GM23338 (cell line): ENCODE measurements at regions not wholly inside any gene's neighbourhood (a gene's known extent, or its start where the extent isn't known, plus 50 kb on each side); places are given as distances from the start of the nearest gene placed in this dataset.
A peak's percentile ranks its signal among the peaks of the same experiment; 100 is the strongest.

Source experiments
- ATAC-seq: fragments of 200-7000 bp; cut with Tn5 transposase; 3 replicates; pipeline ENCODE4 v1.9.1; 2020
- DNase-seq: peaks from one replicate; pipeline ENCODE4 v3.0.0-alpha.2; 2015; ENCODE audit warnings: low spot score
- H2AFZ ChIP-seq: fragments of 200-600 bp; sonication (generic); 2 replicates; pipeline ENCODE4 v1.8.0; 2016; ENCODE audit warnings: antibody characterized with exemption, mild to moderate bottlenecking, moderate library complexity
- H3F3A ChIP-seq: fragments of 200-600 bp; sonication (generic); replicated peaks from 2 replicates; pipeline ENCODE4 v1.8.0; 2017; ENCODE audit warnings: antibody characterized with exemption, mixed run types, low read depth
- H3K27ac ChIP-seq: fragments of 200-600 bp; sonication (generic); 2 replicates; pipeline ENCODE4 v1.6.1; 2016; ENCODE audit warnings: low read depth
- H3K27me3 ChIP-seq: fragments of 200-600 bp; sonication (generic); 2 replicates; pipeline ENCODE4 v1.8.0; 2016; ENCODE audit warnings: mild to moderate bottlenecking, mixed run types, moderate library complexity; ENCODE audit not compliant: insufficient read depth
- H3K36me3 ChIP-seq: fragments of 200-600 bp; sonication (generic); 2 replicates; pipeline ENCODE4 v1.8.0; 2016; ENCODE audit warnings: mild to moderate bottlenecking; ENCODE audit not compliant: insufficient read depth
- H3K4me1 ChIP-seq: fragments of 200-600 bp; sonication (generic); 2 replicates; pipeline ENCODE4 v1.8.0; 2016; ENCODE audit warnings: mild to moderate bottlenecking, moderate library complexity; ENCODE audit not compliant: insufficient read depth
- H3K4me2 ChIP-seq: fragments of 200-600 bp; sonication (generic); 2 replicates; pipeline ENCODE4 v1.7.1; 2017; ENCODE audit warnings: mixed run types
- H3K4me3 ChIP-seq: fragments of 200-600 bp; sonication (generic); 2 replicates; pipeline ENCODE4 v1.6.1; 2016; ENCODE audit warnings: mixed run types
- H3K79me2 ChIP-seq: fragments of 200-600 bp; sonication (generic); replicated peaks from 2 replicates; pipeline ENCODE4 v1.8.0; 2017; ENCODE audit warnings: mild to moderate bottlenecking; ENCODE audit not compliant: insufficient read depth
- H3K9me2 ChIP-seq: fragments of 200-600 bp; sonication (generic); 2 replicates; pipeline ENCODE4 v1.8.0; 2017; ENCODE audit not compliant: insufficient read depth
- H4K20me1 ChIP-seq: fragments of 200-600 bp; sonication (generic); replicated peaks from 2 replicates; pipeline ENCODE4 v1.8.0; 2017; ENCODE audit warnings: mild to moderate bottlenecking; ENCODE audit not compliant: insufficient read depth
- H3K27ac Mint-ChIP-seq: 2 replicates; pipeline ENCODE4 v1.8.0; 2020; ENCODE audit warnings: inconsistent platforms, mild to moderate bottlenecking, moderate library complexity, mixed read lengths
- H3K27me3 Mint-ChIP-seq: 3 replicates; pipeline ENCODE4 v1.8.0; 2022; ENCODE audit warnings: low read depth, mild to moderate bottlenecking, moderate library complexity, mixed read lengths, inconsistent platforms; ENCODE audit not compliant: insufficient read depth, poor library complexity
- H3K36me3 Mint-ChIP-seq: 3 replicates; pipeline ENCODE4 v1.8.0; 2021; ENCODE audit warnings: low read depth, mild to moderate bottlenecking, inconsistent platforms, moderate library complexity, mixed read lengths
- H3K4me1 Mint-ChIP-seq: 3 replicates; pipeline ENCODE4 v1.8.0; 2020; ENCODE audit warnings: mild to moderate bottlenecking, inconsistent platforms, mixed read lengths
- H3K4me3 Mint-ChIP-seq: 3 replicates; pipeline ENCODE4 v1.8.0; 2021; ENCODE audit warnings: moderate library complexity, mild to moderate bottlenecking, inconsistent platforms, mixed read lengths
- H3K9me3 Mint-ChIP-seq: 3 replicates; pipeline ENCODE4 v1.8.0; 2020; ENCODE audit warnings: moderate library complexity, mild to moderate bottlenecking, inconsistent platforms, mixed read lengths
- JUNB ChIP-seq: IDR thresholded peaks from one replicate; pipeline ENCODE4 v1.6.1; 2016; ENCODE audit warnings: antibody characterized with exemption; ENCODE audit not compliant: unreplicated experiment
- POLR2AphosphoS5 ChIP-seq: IDR thresholded peaks from 2 replicates; pipeline ENCODE4 v1.6.1; 2016; ENCODE audit warnings: antibody characterized with exemption, low read depth
- ZNF114 ChIP-seq: fragments of 250-450 bp; sonication (Bioruptor Pico); IDR thresholded peaks from 2 replicates; pipeline ENCODE4 v1.5.0; 2020; ENCODE audit warnings: mild to moderate bottlenecking, moderate library complexity
- TF ChIP-seq, protein P1 (sequence below): fragments of 250-450 bp; sonication (Bioruptor Pico); IDR thresholded peaks from 2 replicates; pipeline ENCODE4 v1.5.0; 2020; ENCODE audit warnings: mild to moderate bottlenecking, moderate library complexity

GRCh38 chr13:73967397-73968165, 166.6 kb downstream of the KLF12 start (continued):
- TF ChIP-seq, protein P1, sequence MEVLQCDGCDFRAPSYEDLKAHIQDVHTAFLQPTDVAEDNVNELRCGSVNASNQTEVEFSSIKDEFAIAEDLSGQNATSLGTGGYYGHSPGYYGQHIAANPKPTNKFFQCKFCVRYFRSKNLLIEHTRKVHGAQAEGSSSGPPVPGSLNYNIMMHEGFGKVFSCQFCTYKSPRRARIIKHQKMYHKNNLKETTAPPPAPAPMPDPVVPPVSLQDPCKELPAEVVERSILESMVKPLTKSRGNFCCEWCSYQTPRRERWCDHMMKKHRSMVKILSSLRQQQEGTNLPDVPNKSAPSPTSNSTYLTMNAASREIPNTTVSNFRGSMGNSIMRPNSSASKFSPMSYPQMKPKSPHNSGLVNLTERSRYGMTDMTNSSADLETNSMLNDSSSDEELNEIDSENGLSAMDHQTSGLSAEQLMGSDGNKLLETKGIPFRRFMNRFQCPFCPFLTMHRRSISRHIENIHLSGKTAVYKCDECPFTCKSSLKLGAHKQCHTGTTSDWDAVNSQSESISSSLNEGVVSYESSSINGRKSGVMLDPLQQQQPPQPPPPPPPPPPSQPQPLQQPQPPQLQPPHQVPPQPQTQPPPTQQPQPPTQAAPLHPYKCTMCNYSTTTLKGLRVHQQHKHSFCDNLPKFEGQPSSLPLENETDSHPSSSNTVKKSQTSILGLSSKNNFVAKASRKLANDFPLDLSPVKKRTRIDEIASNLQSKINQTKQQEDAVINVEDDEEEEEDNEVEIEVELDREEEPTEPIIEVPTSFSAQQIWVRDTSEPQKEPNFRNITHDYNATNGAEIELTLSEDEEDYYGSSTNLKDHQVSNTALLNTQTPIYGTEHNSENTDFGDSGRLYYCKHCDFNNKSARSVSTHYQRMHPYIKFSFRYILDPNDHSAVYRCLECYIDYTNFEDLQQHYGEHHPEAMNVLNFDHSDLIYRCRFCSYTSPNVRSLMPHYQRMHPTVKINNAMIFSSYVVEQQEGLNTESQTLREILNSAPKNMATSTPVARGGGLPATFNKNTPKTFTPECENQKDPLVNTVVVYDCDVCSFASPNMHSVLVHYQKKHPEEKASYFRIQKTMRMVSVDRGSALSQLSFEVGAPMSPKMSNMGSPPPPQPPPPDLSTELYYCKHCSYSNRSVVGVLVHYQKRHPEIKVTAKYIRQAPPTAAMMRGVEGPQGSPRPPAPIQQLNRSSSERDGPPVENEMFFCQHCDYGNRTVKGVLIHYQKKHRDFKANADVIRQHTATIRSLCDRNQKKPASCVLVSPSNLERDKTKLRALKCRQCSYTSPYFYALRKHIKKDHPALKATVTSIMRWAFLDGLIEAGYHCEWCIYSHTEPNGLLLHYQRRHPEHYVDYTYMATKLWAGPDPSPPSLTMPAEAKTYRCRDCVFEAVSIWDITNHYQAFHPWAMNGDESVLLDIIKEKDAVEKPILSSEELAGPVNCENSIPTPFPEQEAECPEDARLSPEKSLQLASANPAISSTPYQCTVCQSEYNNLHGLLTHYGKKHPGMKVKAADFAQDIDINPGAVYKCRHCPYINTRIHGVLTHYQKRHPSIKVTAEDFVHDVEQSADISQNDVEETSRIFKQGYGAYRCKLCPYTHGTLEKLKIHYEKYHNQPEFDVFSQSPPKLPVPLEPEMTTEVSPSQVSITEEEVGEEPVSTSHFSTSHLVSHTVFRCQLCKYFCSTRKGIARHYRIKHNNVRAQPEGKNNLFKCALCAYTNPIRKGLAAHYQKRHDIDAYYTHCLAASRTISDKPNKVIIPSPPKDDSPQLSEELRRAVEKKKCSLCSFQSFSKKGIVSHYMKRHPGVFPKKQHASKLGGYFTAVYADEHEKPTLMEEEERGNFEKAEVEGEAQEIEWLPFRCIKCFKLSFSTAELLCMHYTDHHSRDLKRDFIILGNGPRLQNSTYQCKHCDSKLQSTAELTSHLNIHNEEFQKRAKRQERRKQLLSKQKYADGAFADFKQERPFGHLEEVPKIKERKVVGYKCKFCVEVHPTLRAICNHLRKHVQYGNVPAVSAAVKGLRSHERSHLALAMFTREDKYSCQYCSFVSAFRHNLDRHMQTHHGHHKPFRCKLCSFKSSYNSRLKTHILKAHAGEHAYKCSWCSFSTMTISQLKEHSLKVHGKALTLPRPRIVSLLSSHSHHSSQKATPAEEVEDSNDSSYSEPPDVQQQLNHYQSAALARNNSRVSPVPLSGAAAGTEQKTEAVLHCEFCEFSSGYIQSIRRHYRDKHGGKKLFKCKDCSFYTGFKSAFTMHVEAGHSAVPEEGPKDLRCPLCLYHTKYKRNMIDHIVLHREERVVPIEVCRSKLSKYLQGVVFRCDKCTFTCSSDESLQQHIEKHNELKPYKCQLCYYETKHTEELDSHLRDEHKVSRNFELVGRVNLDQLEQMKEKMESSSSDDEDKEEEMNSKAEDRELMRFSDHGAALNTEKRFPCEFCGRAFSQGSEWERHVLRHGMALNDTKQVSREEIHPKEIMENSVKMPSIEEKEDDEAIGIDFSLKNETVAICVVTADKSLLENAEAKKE (CRISPR knock-in tag): no peak

GRCh38 chr13:73966331-73966730, 167.9 kb downstream of the KLF12 start:
- Histone ChIP-seq H3K4me1 (peaks cover 10% of the 10 kb centered on the region), H3K4me2 (no peak overlapping the region), H3K27me3 (no peaks in the 10 kb centered on the region), H3K36me3 (no peaks in the 10 kb centered on the region), H2AFZ (no peak overlapping the region), H3K9me2 (no peaks in the 10 kb centered on the region), H3K79me2 (peaks cover 4% of the 10 kb centered on the region; the same call in 1 of the 2 replicates), H4K20me1 (no peaks in the 10 kb centered on the region), H3F3A (no peaks in the 10 kb centered on the region), H3K4me3 (no peak overlapping the region), H3K27ac (no peak overlapping the region)
- ATAC-seq (no peak), DNase-seq (no peak)
- H3K4me3 Mint-ChIP-seq: no peak overlapping the region
- peaks cover 2% of the 10 kb centered on the region; the same call in 2 of the 3 replicates for H3K9me3 Mint-ChIP-seq
- peaks cover 15% of the 10 kb centered on the region; the same call in 2 of the 3 replicates for H3K4me1 Mint-ChIP-seq
- H3K27ac Mint-ChIP-seq: peak overlapping the region; percentile 10
- peaks cover 3% of the 10 kb centered on the region; the same call in 2 of the 3 replicates for H3K36me3 Mint-ChIP-seq
- no peaks in the 10 kb centered on the region for H3K27me3 Mint-ChIP-seq
- TF ChIP-seq POLR2AphosphoS5 (no peak), ZNF114 (no peak), JUNB (no peak)
- TF ChIP-seq, protein P1 (CRISPR knock-in tag): no peak
